Stimulated activated CD8-positive, alpha-beta memory T cell treated with anti-CD3 and anti-CD28 coated beads, Interleukin-7, amount 100 ng/mL, for 24 hours (primary cell): ENCODE measurements at regions not wholly inside any gene's neighbourhood (a gene's known extent, or its start where the extent isn't known, plus 50 kb on each side); places are given as distances from the start of the nearest gene placed in this dataset.
"Not testable (repeated sequence)": the region's sequence is repeated elsewhere in the genome, so short reads cannot be mapped to it uniquely, and the experiment has no call there.

ENCODE experiments used
- DNase-seq: peaks from one replicate; pipeline ENCODE4 v3.0.0-alpha.2; 2020; ENCODE audit warnings: low read depth

DNA sequence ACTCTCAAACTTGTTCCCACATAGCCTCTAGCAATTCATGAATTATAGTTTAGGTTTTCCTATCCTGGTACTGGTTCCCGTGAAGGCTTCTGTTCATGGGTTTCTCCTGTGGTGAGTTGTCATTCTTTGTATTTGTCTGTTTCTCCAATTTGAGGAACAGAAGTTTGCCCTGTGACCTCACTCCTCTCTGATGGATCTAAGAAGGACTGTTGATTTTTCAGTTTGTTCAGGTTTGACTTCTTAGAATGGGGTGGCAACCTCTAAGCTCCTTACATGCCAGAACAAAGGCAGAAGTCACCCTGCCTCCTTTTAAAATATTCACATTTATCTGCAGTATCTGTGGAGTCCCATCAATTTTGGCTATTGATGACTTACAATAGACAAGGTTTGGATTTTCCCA lies 354.0 kb downstream of the SPRY2 start:
- DNase-seq: no peak

DNA sequence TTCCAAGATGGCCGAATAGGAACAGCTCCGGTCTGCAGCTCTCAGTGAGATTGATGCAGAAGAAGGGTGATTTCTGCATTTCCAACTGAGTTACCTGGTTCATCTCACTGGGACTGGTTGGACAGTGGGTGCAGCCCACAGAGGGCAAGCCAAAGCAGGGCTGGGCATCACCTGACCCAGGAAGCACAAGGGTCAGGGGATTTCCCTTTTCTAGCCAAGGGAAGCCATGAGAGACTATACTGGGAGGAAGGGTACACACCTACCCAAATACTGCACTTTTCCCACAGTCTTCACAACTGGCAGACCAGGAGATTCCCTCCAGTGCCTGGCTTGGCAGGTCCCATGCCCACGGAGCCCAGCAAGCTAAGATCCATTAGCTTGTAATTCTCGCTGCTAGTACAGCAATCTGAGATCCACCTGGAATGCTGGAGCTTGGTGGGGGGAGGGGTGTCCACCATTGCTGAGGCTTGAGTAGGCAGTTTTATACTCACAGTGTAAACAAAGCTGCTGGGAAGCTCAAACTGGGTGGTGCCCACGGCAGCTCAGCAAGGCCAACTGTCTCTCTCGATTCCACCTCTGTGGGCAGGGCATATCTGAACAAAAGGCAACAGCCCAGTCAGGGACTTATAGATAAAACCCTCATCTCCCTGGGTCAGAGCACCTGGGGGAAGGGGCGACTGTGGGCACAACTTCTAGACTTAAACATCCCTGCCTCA lies 365.8 kb downstream of the SPRY2 start:
- DNase-seq: not testable (repeated sequence)

DNA sequence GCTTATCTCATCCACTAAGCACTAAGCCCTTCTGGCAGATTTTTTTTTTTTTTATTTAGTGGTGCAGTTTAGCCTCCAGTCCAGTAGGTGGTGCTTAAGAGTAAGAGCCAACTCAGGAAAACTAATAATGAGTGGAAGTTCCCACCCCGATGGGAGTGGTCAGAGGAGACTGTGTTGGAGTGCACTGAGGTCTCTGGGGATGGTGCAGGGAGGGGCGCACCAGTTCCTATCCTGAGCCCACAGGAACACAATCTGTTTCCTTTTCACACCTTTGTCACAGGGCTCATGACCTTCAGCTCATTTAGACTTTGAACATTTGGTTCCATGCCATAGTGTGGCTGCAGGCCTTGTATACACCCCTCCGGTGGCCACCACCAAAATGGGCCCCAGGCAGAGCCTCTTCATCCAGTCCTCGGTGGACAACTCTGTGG lies 367.4 kb downstream of the SPRY2 start:
- DNase-seq: no peak

DNA sequence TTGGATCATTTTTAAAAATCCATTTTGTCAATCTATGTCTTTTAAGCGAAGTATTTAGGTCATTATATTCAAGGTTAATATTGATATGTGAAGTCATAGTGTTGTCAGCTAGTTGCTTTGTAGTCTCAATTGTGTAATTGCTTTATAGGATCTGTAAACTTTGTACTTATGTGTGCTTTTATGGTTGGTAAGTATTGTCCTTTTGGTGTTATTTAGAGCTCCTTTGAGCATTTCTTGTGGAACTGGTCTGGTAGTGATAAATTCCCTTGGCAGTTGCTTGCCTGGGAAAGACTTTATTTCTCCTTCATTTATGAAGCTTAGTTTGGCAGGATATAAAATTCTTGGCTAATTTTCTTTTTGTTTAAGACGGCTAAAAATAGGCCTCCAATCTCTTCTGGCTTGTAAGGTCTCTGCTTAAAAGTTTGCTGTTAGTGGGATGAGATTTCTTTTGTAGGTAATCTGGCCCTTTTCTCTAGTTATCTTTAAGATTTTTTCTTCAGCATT lies 368.8 kb downstream of the SPRY2 start:
- no peak for DNase-seq

DNA sequence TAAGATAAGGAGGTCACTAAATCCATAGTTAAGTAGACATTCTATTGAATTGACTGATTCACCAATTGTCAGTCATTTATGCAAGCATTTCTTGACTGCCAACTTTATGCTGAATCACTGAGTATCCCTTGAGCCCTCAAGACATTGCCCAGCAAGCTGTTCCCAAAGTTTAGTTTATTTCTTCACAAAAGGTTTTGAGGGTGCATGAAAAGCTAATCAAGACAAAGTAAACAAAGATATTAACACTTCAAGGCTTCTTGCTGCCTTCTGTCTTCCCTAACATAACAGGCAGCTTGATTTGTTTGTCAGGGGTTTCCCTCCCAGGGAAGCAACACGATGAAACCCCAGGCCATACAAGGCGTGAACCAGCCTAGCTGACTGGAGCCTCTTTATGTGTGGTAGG lies 374.4 kb downstream of the SPRY2 start:
- no peak for DNase-seq

DNA sequence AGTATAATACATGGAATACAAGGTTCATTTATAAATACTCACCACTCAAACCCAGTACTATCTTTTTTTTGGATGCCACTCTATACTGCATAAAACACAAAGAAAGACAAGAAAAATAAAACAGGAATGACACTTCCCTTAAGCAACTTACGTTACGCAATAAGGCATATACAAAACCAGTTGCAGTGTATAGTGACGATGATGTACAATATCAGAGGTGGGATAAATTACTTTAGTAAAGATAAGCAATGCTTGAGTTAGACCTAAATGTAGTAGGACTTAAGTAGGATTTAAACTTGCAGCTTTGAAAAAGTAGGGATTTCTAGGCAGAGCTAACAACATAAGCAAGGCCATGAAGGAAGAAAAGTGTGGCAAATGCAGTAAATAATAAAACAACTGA lies 374.9 kb downstream of the SPRY2 start:
- DNase-seq: no peak

DNA sequence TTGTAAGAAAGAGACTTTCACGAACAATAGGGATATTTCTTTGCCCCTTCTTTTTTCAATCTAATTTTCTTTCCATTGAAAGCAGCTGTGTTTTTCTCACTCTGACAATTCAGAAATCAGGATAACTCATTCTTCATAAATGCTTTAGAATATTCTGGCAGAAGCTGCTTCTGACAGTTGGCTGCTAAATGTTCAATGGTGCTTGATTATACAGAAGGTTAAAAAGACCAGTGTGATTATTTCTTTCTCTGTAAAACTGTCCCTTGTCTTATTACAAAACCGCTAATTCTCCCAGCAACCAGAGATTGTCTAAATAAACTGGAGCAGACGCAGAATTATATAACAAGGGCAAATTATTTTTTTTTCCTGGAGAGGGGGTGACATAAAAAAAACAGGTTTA lies 394.4 kb downstream of the SPRY2 start:
- no peak for DNase-seq

DNA sequence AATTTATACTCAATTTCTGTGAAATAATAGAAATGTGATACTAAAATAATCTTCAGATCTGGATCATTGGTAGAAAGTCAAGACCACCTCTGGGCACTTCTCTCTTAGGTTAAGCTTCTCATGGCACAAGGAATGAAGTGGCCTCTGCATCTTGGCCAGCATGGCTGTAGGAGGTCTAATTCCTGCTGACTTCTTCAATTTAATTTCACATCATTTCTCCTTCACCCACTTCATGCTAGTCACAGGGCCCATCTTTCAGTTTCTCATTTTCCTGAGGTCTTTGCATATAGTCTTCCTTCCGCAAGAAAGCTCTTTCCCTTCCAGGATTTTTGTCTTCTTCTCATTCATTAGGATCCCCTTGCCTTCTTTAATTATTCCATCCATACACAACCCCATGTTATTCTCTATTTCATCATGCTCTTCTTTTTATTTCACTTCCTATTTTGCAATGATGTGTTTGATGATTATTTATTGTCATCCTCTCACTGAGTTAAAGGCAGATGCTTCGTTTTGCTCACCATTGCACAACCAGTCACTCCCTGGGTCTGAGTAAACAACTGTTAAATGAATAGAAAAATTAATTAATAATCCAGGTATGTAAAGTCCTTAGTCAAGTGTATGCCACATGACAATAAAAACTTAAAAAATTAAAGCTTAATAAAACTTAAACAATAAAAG lies 397.4 kb downstream of the SPRY2 start:
- DNase-seq: no peak

DNA sequence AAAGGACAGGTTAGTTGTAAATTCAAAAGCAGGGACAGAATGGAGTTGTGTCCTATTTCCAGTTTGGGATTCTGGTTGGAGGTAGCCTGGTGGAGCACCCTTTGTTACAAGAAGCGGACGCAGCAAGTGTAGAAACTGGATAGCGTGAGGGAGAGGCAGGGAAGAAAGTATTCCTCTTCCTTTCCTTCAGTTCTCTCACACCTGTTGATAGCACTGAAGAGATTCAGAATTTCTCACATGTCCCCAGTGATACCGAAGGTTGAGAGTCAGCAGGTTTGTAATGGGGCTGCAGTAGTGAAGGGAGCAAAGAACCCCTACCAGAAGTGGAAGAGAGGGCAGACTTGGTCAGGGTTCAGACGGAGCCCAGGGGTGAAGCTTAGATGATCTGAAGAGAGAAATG lies 399.2 kb downstream of the SPRY2 start:
- DNase-seq: no peak

DNA sequence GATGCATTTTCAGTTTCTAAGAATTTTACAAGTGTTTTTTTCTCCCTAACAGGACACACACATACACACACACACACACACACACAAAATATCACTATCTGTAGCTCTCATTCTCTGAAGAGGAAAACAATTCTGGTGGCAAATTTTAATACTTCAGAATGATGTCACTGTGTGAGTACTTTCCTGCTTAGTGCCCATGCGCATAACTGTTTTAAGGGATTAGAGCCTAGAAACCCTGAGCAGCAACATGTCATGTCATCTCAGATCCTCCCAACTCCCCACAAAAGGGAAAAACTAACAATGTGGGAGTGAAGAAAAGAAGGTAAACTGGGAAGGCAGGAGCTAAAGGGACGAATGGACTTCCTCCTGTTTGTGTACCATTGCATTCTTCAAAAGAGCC lies 401.2 kb downstream of the SPRY2 start:
- DNase-seq: no peak

DNA sequence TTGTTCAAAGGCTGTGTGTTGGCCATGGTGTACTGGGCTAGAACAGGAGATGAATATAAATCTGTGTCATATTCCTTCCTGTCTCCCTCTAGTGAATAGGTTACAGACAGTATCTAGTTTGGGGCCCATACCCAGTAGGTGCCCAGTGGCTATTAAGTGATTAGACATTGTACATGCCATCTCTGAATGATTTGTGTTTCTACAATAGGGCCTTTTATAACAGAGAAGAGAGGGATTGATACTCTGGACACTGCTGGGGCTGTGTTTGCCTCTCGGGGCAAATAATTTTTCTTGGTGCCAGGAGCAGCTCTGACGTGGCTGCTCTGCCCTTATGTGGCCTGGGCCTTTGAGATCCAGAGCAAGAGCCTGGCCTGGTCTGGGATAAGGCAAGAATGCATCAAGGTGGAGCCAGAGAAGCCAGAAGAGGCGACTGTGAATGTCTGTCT lies 403.1 kb downstream of the SPRY2 start:
- no peak for DNase-seq

DNA sequence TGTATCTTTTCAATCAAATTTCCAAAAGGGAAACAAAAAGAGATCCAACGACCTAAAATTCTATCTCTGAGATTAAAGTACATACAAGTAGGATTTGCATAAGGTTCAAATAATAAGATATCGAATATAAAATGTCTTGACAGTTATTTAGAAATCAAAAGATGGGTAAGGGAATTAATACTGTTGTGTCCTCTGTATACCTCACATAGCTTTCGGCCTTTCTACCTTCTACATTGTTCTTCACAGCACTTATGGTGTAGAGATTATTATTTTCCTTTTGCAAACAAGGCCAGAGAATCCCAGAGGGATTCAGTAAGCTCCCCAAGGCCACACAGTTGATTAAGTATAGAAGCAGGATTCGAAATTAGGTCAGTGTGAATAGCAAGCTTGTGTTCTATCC lies 403.6 kb downstream of the SPRY2 start:
- no peak for DNase-seq

DNA sequence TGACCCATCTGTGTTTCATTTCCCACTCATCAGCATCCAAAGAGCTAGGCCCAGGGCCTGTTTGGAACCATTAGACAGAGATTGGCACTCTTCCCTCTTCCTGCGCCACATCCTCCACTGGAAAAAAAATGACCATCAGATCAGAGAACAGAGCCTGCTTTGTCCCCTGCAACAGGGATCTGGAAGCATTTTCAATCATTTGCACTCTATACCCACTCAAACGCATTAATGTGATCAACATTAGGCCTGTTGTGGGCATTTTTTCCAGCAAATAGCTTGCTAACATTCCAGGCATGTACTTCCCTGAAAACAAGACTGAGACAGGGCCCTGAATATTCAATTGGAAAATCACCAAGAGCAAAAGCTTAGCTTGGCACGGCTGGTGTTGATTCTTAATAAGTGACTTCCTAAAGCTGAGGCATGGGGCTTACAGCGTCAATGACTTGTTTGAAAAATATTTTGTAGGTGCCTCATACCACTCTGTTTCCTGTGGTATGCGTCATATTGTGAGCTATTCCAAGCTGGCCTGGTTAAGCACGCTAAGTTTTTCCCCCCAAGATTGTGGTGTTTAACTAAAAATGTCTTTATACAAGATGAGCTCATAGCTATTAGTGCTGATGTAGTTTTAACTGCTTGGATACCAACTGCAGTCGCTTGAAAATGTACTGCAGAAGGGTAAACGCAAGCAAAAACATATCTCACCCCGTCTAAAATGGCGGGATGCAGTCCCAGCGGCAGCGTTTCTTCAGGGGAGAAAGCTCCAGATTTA lies 404.4 kb downstream of the SPRY2 start:
- no peak for DNase-seq

DNA sequence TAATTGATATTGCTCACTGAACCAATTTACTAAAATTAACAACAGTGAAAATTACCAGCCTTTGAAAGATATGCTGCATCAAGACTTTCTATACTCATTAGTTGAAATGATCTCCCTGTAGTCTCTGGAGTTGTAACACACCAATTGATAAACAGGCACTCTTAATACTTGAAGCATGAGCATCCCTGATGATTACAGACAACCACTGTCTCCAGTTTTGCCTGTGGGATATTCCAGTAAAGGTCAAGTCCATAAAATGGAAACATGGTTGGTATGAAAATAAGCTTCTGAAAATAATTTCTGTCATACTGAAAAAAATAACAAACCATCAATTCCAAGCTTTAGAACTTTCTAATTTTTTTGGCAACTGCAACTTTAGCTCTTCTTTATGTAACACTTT lies 405.8 kb downstream of the SPRY2 start:
- DNase-seq: no peak

DNA sequence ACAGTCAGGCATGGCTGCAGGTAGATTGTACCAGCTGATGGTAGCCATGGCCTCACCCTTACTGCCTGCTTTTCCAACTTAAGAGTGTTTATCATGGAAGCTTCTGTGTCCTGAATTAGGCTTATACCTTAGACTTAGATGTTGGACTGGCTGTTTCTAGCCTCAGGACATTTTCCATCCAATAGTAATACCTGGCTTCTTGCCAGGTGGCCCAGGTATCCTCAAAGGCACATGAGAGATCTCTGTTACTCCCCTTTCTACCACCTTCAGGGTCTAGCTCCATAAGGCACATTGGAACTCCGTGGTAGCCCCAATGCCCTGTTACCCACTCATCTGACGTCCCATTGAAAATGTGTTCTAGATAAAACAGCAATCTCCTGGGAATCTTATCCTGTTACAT lies 407.5 kb downstream of the SPRY2 start:
- no peak for DNase-seq

DNA sequence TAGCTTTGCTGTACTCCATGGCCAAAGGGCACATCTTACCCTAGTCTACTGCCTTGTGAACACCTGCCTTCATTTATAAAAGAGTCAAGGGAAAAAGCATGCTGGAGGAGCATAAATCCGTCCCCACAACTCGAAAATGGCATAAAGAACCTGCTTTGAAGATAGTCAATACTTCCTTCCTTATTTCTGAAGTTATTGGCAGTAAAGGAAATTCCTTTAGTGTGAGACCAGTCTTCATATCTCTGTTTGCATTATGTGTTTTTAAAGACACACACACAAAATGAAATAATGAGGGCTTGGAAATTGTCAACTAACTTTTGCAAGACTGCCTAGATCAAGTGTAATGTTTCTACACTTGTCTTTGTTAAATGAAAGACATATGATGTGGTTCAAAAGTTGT lies 408.4 kb downstream of the SPRY2 start:
- no peak for DNase-seq

DNA sequence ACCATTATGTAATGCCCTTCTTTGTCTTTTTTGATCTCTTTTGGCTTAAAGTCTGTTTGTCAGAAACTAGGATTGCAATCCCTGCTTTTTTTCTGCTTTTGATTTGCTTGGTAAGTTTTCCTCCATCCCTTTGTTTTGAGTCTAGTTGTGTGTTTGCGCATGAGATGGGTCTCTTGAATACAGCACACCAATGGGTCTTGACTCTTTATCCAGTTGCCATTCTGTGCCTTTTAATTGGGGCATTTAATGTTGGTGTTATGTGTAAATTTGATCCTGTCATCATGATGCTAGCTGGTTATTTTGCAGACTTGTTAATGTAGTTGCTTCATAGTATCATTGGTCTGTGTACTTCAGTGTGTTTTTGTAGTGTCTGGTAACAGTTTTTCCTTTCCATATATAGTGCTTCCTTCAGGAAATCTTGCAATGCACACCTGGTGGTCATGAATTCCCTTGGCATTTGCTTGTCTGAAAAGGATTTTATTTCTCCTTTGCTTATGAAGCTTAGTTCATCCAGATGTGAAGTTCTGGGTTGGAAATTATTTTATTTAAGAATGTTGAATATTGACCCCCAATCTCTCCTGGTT lies 416.9 kb downstream of the SPRY2 start:
- DNase-seq: not testable (repeated sequence)

DNA sequence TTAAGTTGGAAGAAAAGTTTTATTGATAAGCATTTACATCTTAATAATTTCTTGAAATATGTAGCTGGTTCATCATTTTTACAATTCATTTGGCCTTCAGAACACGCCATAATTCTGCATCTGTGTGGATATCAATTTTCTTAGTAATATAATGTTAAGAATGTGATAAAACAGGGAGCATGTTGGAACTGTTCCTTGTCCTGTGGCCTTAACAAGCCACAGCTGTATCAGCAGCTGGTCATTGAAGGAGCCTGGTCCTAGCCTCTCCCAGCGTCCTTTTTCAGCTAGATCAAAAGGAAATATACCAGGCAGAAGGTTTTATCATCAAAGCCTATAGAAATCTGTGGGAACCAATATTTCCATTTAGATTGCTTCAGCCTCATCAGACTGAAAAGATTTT lies 421.8 kb downstream of the SPRY2 start:
- DNase-seq: no peak

DNA sequence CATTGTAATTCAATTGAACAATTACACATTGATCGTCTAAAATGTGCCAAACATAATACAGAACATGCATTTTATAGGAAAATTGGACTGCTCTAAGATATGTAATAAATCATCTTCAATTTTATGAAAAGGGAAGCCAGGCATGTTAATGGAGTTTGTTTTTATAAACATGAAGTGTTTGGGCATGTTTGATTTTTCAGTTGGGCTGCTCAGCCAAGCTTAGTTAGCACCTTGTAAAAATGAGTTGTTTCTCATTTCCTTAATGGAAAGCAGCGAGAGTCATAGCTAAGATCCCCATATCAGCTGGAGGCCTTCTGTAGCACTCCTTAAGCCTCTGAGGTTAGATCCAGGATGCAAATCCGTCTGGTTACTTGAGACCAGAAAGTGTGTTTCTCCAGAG lies 422.3 kb downstream of the SPRY2 start:
- DNase-seq: no peak

DNA sequence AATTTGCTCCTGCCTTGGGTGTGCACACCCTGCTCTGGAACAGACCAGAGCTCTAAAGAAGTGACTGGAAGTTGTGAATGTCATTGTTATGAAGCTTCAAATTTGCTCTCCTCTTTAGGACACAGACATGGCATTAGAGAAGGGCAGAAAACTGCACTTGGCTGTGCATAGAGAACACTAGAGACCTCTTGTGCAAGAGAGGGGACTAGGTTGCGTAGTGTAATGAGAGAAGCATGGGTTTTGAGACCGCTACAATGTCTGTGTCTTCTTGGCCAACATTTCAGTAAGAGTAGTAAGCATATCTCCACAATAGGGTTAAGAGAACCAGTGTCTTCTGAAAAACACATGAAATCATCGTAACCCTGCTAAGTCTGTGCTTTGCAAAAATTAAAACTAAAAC lies 423.3 kb downstream of the SPRY2 start:
- no peak for DNase-seq

DNA sequence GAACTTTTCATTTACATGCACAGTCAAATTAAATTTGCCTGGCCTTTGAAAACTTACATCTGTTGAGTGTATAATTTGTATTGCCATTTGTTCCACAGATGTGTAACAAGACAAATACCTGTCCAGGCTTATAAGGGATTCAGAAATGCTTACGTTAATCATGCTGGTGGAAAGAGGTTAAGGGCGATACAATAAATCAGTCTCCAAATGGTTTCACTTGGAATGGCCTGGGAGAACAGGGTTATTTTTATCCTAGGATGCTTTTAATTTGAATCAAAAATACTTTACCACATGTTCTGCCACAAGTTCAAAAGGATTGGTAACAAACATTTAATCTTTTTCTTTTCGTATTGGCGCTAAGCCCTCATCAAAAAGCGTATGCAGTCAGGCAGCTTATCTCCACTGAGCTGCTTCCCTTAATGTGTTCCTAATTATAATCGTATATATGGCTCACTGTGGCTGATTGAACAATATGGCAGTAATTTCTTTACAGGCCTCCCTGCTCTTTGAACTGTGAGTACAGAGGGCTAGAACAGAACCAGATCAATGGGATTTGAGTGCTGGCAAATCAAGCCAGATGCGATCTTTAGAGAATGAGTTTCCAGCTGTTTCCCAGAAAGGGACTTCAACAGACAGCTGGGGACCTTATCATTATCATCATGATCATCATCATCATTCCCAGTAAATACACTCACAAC lies 425.7 kb downstream of the SPRY2 start:
- no peak for DNase-seq
